Thoracic aorta (tissue), 2 donors: ENCODE measurements at regions not wholly inside any gene's neighbourhood (a gene's known extent, or its start where the extent isn't known, plus 50 kb on each side); places are given as distances from the start of the nearest gene placed in this dataset.

Experiments
- ATAC-seq: fragments of 150-250 bp; one replicate; pipeline ENCODE4 v1.8.0; 2017; ENCODE audit warnings: low read depth; ENCODE audit not compliant: insufficient number of reproducible peaks, low FRiP score
- DNase-seq: peaks from one replicate; pipeline ENCODE4 v3.0.0-alpha.2; 2020; ENCODE audit warnings: low spot score
- H3K27ac ChIP-seq, 2 donors: fragments of 200-600 bp; sonication (generic); 1 replicate in 1 of 2; 2 replicates in 1 of 2; pipeline ENCODE4 v1.5.1; 2016; ENCODE audit warnings: mild to moderate bottlenecking in 2 of 2, moderate library complexity in 2 of 2
- H3K27me3 ChIP-seq: fragments of 200-600 bp; sonication (generic); replicated peaks from 2 replicates; pipeline ENCODE4 v1.6.0; 2016; ENCODE audit warnings: mild to moderate bottlenecking; ENCODE audit not compliant: insufficient read depth
- H3K36me3 ChIP-seq: fragments of 200-600 bp; sonication (generic); one replicate; pipeline ENCODE4 v1.5.1; 2016
- H3K4me1 ChIP-seq, 2 donors: fragments of 200-600 bp; sonication (generic); 1 replicate in 1 of 2; 2 replicates in 1 of 2; pipeline versions ENCODE4 v1.5.1 to v1.6.0; 2016; ENCODE audit warnings: low read depth in 2 of 2, mild to moderate bottlenecking in 1 of 2; ENCODE audit not compliant: control insufficient read depth in 1 of 2
- H3K4me3 ChIP-seq: fragments of 200-600 bp; sonication (generic); 2 replicates; pipeline ENCODE4 v1.5.1; 2016; ENCODE audit warnings: mild to moderate bottlenecking
- H3K9me3 ChIP-seq: fragments of 200-600 bp; sonication (generic); 2 replicates; pipeline ENCODE4 v1.5.1; 2016
- CTCF ChIP-seq: fragments of 200-600 bp; sonication (generic); IDR thresholded peaks from one replicate; pipeline ENCODE4 v1.5.1; 2019; ENCODE audit warnings: antibody characterized with exemption

GRCh38 chr1:87185077-87185476 lies 143.6 kb upstream of the LMO4 start:
- DNase-seq, result no peak
- no peak for TF ChIP-seq CTCF
- Histone ChIP-seq H3K36me3 (no peaks in the 10 kb centered on the region), H3K4me3 (no peak overlapping the region), H3K9me3 (no peaks in the 10 kb centered on the region), H3K27ac (no peak overlapping the region), H3K4me1 (no peaks in the 10 kb centered on the region), H3K27me3 (no peaks in the 10 kb centered on the region)
- no peak for ATAC-seq

- Histone ChIP-seq H3K4me1 (no peaks in the 10 kb centered on the region), H3K4me3 (no peak overlapping the region), H3K27ac (no peak overlapping the region), H3K27me3 (no peaks in the 10 kb centered on the region), H3K9me3 (no peaks in the 10 kb centered on the region), H3K36me3 (no peaks in the 10 kb centered on the region)
- no peak for TF ChIP-seq CTCF
- DNase-seq (no peak), ATAC-seq (no peak)
Measured at GRCh38 chr1:87186346-87186745, 142.3 kb upstream of the LMO4 start.

- no peak for TF ChIP-seq CTCF
- Histone ChIP-seq H3K27me3 (no peaks in the 10 kb centered on the region), H3K27ac (no peak overlapping the region), H3K4me1 (no peaks in the 10 kb centered on the region), H3K36me3 (no peaks in the 10 kb centered on the region), H3K9me3 (no peaks in the 10 kb centered on the region), H3K4me3 (no peak overlapping the region)
- ATAC-seq (no peak), DNase-seq (no peak)
Measured at GRCh38 chr1:87188640-87189039, 140.0 kb upstream of the LMO4 start.

GRCh38 chr1:87190402-87190801 lies 138.3 kb upstream of the LMO4 start:
- ATAC-seq (no peak), DNase-seq (no peak)
- Histone ChIP-seq H3K4me3 (no peak overlapping the region), H3K27ac (no peak overlapping the region), H3K4me1 (no peaks in the 10 kb centered on the region), H3K9me3 (no peaks in the 10 kb centered on the region), H3K36me3 (no peaks in the 10 kb centered on the region), H3K27me3 (no peaks in the 10 kb centered on the region)
- no peak for TF ChIP-seq CTCF

GRCh38 chr1:87191646-87192045 lies 137.0 kb upstream of the LMO4 start:
- DNase-seq (no peak), ATAC-seq (no peak)
- Histone ChIP-seq H3K27me3 (no peaks in the 10 kb centered on the region), H3K36me3 (no peaks in the 10 kb centered on the region), H3K4me1 (no peaks in the 10 kb centered on the region), H3K27ac (no peak overlapping the region), H3K9me3 (no peaks in the 10 kb centered on the region), H3K4me3 (no peak overlapping the region)
- TF ChIP-seq CTCF, result no peak
